ENCODE measurements at regions not wholly inside any gene's neighbourhood (a gene's known extent, or its start where the extent isn't known, plus 50 kb on each side); places are given as distances from the start of the nearest gene placed in this dataset.

GRCh38 chr5:44252545-44252944 lies 136.7 kb downstream of the FGF10 start:
- Histone ChIP-seq H3K36me3 (no peaks in the 10 kb centered on the region), H3K4me1 (no peaks in the 10 kb centered on the region), H3K27ac (no peak overlapping the region), H3K27me3 (no peaks in the 10 kb centered on the region), H3K9me3 (no peaks in the 10 kb centered on the region), H3K4me3 (no peak overlapping the region)
- DNase-seq (no peak), ATAC-seq (no peak)
- 88% methylated on average over 1 of the region's 2 CpGs for WGBS (ENCODE audit: insufficient coverage, low coverage, low lambda C conversion rate, missing lambda C conversion rate)
- intact Hi-C loops (cut with DNase I): no loop called here
- TF ChIP-seq CTCF (IDR thresholded peaks at IDR 0.05): no peak
- TF ChIP-seq POLR2A (IDR thresholded peaks at IDR 0.05): no peak

- TF ChIP-seq POLR2A (IDR thresholded peaks at IDR 0.05): no peak
- no peak for TF ChIP-seq CTCF (IDR thresholded peaks at IDR 0.05)
- no peaks in the 10 kb centered on the region for H3K9me3 ChIP-seq
- 78% methylated on average over 2 of the region's 2 CpGs for WGBS (ENCODE audit: insufficient coverage, low coverage, low lambda C conversion rate, missing lambda C conversion rate)
Measured at GRCh38 chr5:44246986-44247385, 142.2 kb downstream of the FGF10 start.

GRCh38 chr5:44245935-44246334 lies 143.3 kb downstream of the FGF10 start:
- TF ChIP-seq POLR2A (IDR thresholded peaks at IDR 0.05) (no peak), CTCF (IDR thresholded peaks at IDR 0.05) (no peak)
- H3K9me3 ChIP-seq: no peaks in the 10 kb centered on the region
- no peak overlapping the region for H3K27ac ChIP-seq
- ATAC-seq (no peak), DNase-seq (no peak)
- intact Hi-C loops (cut with DNase I): no loop called here
- no peaks in the 10 kb centered on the region for H3K4me1 ChIP-seq
- H3K4me3 ChIP-seq: no peak overlapping the region
- H3K27me3 ChIP-seq: no peaks in the 10 kb centered on the region
- 100% methylated on average over 1 of the region's 1 CpG for WGBS (ENCODE audit: insufficient coverage, low coverage, low lambda C conversion rate, missing lambda C conversion rate)
- H3K36me3 ChIP-seq: no peaks in the 10 kb centered on the region

More at GRCh38 chr5:44246986-44247385, 142.2 kb downstream of the FGF10 start:
- Histone ChIP-seq H3K4me3 (no peak overlapping the region), H3K4me1 (no peaks in the 10 kb centered on the region), H3K27ac (no peak overlapping the region), H3K27me3 (no peaks in the 10 kb centered on the region), H3K36me3 (no peaks in the 10 kb centered on the region)
- DNase-seq (no peak), ATAC-seq (no peak)
- intact Hi-C loops (cut with DNase I): no loop called here

GRCh38 chr5:44242791-44243190 lies 146.4 kb downstream of the FGF10 start:
- Histone ChIP-seq H3K27ac (no peak overlapping the region), H3K4me3 (no peak overlapping the region), H3K9me3 (no peaks in the 10 kb centered on the region), H3K36me3 (no peaks in the 10 kb centered on the region), H3K4me1 (no peaks in the 10 kb centered on the region), H3K27me3 (no peaks in the 10 kb centered on the region)
- WGBS (ENCODE audit: insufficient coverage, low coverage, low lambda C conversion rate, missing lambda C conversion rate): 89% methylated on average over 1 of the region's 1 CpG
- intact Hi-C loops (cut with DNase I): no loop called here
- TF ChIP-seq CTCF (IDR thresholded peaks at IDR 0.05) (no peak), POLR2A (IDR thresholded peaks at IDR 0.05) (no peak)
- ATAC-seq (no peak), DNase-seq (no peak)

GRCh38 chr5:44236040-44236439 lies 153.2 kb downstream of the FGF10 start:
- Histone ChIP-seq H3K27ac (no peak overlapping the region), H3K4me1 (no peaks in the 10 kb centered on the region), H3K27me3 (no peaks in the 10 kb centered on the region), H3K4me3 (no peak overlapping the region), H3K9me3 (no peaks in the 10 kb centered on the region), H3K36me3 (no peaks in the 10 kb centered on the region)
- DNase-seq: no peak
- no peak for TF ChIP-seq CTCF (IDR thresholded peaks at IDR 0.05)
- TF ChIP-seq POLR2A (IDR thresholded peaks at IDR 0.05): no peak
- WGBS (ENCODE audit: insufficient coverage, low coverage, low lambda C conversion rate, missing lambda C conversion rate): 56% methylated on average over 2 of the region's 4 CpGs
- intact Hi-C loops (cut with DNase I): no loop called here
- ATAC-seq: no peak

Measured in right lobe of liver (tissue), 6 donors.